GM18868 (cell line): ENCODE measurements at regions not wholly inside any gene's neighbourhood (a gene's known extent, or its start where the extent isn't known, plus 50 kb on each side); places are given as distances from the start of the nearest gene placed in this dataset.
"Not testable (repeated sequence)": the region's sequence is repeated elsewhere in the genome, so short reads cannot be mapped to it uniquely, and the experiment has no call there.

ENCODE experiments used
- ATAC-seq: cut with Tn5 transposase; IDR thresholded peaks from one replicate; pipeline ENCODE4 v1.9.1; 2021; ENCODE audit warnings: mild to moderate bottlenecking, moderate library complexity; ENCODE audit not compliant: unreplicated experiment

DNA sequence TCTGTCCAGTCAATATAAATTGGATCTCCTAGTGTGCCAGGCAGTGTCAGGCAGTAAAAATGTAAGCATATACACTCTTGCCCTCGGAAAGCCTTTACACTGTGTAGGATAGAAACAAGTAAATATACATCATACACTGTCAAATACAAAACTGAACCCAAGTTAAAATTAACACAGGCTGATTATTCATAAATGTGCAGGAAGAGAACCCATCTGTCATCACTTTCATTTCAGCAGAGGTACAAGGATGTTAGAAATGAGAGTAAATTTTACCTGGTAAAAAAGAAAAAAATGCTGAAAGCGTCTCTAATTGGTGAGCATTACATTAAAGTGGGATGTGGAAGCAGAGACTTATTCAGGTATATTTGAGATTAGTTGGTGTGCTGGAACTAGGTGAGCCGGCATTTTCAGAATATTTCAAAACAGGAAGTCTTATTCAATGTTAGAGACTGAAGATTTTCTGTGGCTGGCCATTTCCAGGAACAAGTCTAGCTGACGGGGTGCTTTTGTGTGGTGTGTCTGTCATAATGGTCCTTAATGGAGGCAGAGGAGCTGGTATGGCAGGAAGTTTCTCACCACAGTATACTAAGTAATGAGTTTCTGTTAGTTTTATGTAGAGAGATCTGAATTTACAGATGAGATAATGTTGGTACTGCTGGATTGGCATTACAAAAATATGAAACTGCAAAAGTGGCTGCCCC, 192.6 kb downstream of the CASP12 start:
- peak; percentile 99 for ATAC-seq

DNA sequence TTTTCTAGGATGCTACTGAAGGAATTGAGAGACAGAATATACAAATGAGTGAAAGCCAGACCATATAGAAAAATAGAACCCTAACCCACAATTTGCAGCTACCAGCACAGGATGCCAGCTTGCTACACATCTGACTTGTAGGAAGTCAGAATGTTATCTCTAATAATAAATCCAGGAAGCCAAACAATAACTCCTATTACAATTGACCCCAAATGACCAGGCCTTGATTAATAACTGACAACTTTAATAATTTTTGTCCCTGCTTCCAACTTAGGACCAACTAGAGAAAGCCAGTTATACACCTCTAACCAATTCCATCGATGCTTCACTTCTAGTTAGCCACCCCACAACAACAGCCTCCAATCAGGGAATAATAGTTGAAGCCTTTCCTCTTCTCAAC, 193.4 kb downstream of the CASP12 start:
- ATAC-seq = no peak

DNA sequence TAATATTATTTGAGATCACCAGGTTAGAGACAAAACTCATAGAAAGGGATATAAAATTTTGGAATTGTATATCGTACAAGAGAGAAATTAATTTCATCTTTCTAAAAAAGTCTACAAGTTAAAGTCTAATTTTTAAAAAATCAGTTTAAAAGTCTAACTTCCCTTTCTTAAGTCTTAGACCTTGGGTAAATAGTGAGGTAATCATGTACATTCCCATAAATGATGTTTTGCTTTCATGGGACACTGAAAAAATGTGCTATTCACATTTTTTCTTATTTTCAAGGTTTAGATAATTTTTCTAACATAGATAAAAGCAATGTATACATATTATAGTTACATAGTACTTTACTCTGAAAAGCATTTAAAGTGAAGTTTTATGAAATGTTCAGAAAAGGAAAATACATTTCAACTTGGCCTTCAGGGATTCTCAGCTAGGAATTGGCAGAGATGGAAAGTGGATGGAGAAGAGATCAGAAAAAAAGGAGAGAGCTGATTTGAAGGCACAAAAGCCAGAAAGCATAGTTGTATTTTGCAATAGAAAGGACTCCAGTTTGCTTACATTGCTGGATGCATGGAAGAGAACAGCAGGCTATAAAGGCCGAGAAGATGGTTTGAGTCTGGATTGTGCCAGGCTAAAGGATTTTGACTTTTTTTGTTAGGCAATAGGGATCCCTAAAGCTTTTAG, 194.0 kb downstream of the CASP12 start:
- no peak for ATAC-seq

DNA sequence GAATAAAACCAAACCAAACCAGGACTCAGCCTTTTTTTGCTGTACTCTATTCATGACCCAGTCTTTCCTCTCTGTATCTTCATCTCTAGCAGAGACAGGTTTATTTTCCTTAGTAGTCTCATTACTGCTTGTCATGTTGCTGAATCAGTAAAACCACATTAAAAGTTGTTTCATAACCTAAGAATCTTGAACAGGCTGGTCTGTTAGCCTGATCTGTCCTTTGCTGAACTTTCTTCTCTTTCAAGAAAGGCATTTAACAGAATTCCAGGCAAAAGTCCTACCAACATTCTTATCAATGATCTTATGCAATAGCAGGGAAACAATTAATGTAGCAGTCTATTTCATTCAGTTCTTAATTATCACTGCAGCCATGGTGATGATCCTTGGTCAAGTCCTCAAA, 197.7 kb downstream of the CASP12 start:
- no peak for ATAC-seq

DNA sequence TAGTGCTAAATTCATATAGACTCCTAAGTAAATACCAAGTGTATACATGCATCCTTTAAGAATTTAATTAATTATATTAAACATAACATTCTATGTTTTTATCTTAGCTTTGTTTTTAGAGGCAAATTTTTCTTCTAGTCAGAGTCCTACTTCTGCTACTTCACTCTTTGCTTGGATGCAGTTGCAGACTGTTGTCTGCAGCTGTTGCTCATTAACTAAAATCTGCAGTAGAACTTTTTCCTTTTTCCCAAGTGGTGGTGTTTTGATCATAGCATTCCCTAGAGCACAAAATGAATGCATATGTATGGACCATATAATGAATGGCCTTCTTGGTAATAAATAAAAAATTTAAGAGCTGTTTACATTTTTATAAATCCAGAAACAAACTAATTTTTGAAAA, 198.3 kb downstream of the CASP12 start:
- no peak for ATAC-seq

DNA sequence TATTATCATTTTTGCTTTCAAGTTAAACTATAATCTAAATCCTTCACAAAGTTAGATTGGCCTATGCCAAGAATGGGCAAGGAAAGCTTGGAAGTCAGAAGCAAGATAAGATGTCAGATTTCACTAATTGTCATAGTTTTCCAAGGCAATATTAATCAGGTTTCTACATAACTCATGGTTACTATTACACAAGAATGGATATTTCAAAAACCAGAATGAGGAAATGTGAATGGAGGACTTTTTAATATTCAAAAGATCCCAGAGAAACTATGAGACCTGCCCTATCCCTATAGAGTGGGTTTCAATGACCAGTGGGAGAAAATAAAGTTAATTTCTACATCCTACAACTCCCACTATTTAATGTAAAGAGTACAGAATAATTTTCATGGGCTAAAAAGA, 203.2 kb downstream of the CASP12 start:
- no peak for ATAC-seq

DNA sequence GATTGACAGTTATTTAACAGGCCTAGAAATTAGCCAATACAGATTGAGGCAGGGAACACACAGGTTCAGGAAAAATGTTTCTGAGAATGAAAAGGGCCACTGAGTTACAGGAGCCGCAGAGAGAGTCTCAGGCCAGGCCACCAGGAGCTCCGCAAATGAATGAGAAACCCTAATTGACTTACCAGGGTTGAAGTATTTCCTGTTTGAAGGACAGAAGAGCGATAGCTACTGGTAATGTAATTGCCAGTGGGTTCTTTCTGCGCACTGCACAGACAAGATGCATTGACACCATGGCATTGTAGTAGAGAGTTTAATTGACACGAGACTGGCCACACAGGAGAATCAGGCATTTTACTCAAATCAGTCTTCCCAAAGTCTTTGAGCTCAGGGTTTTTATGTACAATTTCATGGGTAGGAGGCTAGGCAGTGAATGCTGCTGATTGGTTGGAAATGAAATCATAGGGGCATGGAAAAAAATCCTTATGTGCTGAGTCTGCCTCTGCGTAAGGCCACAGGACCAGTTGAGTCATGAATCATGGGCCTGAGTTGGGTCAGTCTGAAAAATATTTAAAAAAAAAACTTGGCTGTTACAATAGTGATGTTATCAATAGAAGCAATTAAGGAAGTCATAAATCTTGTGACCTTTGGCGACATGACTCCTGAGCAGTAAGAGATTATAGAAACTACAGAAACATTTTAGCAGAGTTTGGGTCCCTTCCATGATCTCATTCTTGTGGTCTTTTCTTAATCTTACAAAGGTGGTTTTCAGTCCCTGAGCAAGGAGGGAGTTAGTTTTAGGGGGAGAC, 203.8 kb downstream of the CASP12 start:
- ATAC-seq = no peak

DNA sequence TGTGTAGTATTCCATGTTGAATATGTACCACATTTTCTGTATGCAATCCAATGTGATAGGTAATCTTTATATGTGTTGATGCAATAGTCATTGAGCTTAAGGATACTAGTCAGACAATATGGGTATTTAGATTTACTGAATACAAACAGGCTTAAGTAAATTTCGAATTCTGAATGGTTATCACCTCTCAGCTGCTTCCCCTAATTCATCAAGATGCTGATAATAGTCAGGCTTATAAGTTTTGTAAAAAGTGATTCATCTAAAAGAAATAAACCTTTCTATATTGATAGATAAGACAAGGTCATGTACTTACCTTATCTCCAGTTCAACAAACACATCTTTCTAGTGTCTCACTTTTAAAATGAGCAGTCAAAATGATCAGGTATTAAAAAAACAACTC, 205.5 kb downstream of the CASP12 start:
- ATAC-seq = no peak

DNA sequence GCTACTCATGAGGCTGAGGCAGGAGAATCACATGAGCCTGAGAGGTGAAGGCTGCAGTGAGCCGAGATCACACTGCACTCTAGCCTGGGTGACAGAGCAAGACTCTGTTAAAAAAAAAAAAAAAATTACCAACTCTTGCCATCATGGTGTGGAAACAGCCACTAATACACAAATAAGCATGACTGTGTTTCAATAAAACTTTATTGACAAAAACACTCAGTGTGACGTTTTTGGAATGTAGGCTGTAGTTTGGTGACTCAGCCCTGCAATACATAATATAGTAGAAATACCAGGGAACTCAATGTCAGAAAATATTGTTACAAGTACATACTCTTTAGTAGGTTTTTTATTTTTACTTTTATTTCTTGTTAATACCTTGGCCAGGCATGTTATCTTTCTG, 207.1 kb downstream of the CASP12 start:
- no peak for ATAC-seq

DNA sequence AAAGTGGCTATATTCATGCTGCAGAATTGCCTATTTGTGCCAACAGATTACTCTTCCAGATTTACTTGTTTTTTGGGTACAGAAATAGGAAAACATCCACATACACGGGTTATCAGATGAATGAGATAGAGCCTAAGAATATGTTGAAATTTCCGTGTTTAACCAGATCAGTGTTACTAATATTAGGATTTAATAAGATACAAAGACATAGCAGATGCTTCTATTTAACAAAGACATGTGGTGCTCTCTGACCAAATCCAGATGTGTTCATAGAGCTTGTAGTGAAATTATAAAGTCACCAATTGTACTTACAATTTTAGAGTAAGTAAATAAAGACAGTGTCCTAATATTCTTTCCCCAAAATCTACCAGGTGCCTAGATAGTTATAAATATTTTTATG, 208.0 kb downstream of the CASP12 start:
- no peak for ATAC-seq

DNA sequence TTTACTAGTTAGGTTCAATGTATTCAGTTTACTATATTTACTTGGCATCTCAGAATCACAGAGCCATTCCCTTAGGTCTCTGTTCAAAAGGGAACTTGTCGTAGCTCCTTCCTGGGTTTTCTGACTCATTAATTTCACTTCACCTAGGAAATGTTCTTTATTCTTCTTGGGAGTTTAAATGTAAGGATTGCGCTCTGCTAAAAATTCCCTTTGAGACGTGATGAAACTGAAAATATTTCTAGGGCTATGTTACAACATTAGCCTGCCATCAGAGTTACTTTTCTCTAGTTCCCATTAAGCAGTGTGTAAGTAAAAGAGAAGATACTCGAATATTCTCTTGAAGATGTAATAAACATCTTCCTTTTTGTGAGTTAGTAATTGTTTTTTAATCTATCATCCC, 209.5 kb downstream of the CASP12 start:
- no peak for ATAC-seq

DNA sequence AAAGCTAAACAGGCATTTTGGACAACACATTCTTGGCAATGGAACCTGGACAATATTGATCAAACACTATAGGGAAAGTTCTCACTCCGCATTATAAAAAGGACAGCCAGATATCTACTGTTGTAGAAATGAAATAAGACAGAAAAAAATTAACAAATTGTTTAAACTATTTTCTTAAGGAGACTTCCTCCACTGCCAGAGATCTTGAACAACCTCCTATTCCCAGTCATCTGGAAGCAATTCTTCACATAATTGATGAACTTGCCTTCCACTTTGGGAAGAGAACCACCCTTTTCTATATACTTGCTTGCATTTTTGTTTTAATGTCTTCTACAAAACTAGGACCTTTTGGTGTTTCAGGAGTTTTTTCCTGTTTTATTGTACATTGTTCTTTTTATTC, 216.1 kb downstream of the CASP12 start:
- no peak for ATAC-seq

DNA sequence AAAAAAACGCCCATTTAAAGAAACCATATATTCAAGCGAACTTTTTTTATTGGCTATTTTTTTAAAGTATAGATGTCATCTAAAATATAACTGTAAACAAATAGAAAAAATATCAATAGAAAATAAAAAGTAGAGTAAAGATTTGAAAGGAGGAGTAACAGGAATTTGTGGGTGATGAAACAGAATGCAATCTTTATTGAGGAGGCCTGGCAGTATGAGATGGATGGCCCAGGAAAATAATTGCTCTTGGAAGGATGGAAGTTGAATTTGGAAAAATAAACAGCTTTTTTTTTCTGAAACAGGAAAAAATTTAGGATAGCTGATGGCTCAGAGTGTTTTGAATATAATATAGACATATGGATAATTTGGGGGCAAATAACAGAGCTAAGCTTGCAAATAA, 219.0 kb downstream of the CASP12 start:
- ATAC-seq = no peak

DNA sequence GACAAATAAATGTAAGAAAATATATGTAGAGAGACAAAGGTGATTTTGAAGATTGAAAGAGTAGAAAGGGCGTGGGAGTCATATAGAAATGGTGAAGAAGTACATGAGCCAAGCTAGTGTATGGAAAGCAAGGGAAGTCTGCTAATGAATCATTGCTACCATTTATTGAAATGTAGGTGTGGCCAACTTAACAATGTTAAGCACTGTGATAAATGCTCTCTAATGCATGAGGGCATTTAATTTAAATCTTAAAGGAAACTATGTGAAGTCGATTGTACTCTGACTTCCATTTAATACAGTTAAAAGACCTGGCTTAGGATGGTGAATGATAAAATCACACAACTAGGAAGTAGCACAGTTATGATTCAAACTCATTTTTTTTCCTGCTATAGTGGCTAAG, 219.9 kb downstream of the CASP12 start:
- no peak for ATAC-seq

DNA sequence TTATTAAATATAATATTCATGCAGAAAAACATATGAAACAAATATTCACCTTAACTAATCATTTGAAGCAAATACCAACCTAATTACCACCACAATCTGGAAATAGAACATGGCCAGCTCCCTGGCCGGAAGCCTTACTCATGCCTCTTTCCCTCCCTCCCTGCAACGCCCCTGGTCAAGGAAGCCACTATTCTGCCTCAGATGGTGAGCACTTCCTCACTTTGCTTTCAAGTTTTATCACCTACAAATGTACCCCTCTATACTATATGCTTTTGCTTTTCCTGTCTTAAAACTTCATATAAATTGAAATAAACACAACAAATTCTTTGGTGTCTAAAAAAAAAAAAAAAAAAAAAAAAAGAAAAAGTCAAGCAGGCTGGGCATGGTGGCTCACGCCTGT, 221.2 kb downstream of the CASP12 start:
- ATAC-seq = not testable (repeated sequence)

DNA sequence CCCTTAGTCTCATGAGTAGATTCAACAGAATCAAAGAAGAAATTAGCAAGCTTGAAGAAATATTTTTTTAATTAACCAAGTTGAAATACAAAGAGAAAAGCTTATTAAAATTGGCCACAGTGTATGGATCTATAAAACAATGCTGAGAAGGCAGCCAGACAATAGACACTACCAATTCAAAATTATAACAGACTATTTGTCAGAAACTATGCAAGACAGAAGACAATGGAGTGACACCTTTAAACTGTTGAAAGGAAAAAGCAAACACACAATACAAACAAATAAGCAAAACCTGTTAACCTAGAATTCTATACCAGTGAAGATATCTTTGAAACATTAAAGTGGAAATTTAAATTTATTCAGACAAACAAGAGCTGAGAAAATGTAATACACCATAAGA, 225.4 kb downstream of the CASP12 start:
- no peak for ATAC-seq

DNA sequence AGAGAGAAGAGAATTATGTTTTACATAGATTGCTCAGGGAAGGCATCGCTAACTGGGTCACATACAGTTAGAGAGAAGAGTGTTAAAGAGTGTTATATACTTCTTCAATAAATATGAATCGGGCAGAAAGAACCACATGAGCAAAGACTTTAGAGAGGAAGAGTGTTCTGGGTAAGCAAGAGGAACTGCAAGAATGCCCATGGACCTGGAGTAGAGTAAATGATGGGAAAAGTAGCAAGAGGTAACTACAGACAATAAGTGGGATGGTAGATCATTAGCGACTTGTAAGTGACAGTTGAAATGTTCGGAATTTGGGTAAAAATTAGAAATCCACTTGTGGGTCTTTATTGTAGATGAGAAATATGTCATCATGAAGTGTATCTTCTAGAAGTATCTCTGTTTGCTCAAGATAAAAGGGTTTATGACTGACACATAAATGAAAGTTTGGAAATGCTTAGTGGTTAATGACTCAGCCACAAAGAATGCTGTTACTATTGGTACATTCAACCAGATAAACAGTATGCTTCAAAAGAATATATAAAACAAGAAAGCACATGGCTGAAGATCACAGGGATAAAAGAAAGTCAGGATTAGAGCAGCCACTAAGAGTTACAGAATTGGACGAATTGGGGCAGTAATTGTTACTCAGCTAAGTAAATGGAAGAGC, 229.3 kb downstream of the CASP12 start:
- ATAC-seq = no peak

DNA sequence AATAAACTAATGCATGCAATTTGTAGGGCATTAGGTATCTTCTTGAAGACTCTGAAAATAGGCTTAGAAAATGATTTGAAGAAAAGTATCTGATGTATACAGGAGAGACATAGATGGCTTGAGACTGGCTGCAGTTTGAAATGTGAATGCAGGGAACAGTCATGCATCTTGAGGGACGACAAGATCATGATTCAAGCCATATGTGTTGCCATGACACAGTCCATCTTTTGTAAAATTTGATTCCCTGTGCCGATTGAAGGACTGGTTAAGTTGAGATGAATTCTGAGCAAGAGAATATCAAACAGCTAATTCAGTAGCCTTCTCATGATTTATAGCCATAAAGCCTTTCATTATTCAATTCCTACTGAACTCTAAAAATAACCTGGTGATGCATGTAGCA, 231.6 kb downstream of the CASP12 start:
- ATAC-seq = no peak

DNA sequence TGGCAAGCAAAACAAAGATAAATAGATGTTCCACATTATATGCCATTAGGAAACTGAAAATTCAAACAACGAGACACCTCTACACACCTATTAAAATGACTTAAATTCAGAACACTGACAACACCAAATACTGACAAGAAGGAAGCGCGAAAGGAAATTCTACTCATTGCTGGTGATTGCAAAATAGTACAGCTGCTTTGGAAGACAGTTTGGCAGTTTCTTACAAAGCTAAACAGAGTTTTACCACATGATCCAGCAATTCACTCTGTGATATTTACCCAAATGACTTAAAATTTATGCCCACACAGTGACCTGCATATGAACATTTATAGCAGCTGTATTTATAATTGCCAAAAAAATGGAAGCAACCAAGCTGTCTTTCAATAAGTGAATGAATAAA, 232.6 kb downstream of the CASP12 start:
- no peak for ATAC-seq

DNA sequence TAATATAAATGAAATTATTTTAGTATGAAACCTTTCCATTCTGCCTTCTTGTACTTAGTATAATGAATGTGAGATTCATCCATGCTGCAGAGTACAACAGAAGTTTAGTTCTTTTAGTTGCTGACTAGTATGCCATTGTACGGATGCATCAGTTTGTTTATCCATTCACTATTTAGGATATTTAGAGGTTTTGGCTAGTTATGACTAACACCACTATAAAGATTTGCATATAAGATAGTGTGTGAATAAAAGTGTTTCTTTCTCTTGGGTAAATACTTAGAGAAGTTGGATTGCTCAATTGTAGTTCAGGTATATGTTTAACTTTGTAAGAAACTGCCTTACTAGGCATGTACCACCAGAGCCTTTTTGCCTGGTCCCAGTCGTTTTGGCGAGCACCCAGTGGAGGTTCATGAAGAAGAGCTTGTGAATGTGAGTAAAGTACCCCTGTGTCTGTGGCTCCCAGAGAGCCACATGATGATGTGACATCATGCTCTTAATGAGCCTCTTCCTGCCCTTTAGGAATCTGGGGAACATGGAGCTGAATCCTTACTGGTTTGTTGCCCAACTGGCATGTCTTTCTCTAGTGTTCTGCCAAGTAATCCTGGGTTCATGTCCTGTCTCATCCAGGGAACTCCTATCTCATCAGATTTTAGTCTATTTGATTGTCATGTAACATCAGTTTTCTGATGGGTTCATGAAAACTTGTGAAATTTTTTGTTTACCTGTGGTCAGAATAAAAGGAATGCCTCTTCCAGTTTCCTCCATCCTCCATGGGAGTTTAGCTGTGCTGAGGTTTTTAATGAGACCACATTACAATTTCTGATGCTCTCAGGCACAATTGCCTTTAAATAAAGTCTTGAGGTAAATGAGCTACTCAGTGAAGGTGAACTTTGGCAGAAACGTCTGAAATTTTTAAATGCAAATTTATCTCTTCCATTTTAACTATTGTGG, 234.8 kb downstream of the CASP12 start:
- no peak for ATAC-seq
